K562 (cell line): ENCODE measurements at regions not wholly inside any gene's neighbourhood (a gene's known extent, or its start where the extent isn't known, plus 50 kb on each side); places are given as distances from the start of the nearest gene placed in this dataset.

Experiments used
- TF ChIP-seq, protein P1 (sequence below): fragments of 450-650 bp; IDR thresholded peaks from 2 replicates; pipeline ENCODE4 v1.6.1; 2016; ENCODE audit warnings: mild to moderate bottlenecking, moderate library complexity
- TF ChIP-seq, protein P2 (sequence below): IDR thresholded peaks from 2 replicates; pipeline ENCODE4 v1.6.1; 2014; ENCODE audit warnings: antibody characterized with exemption
- TF ChIP-seq, protein P3 (sequence below): sonication (generic); formaldehyde crosslinking; IDR thresholded peaks from 2 replicates; pipeline ENCODE4 v1.8.0; 2022; ENCODE audit warnings: mild to moderate bottlenecking, missing genetic modification reagents, borderline replicate concordance
- TF ChIP-seq, protein P4 (sequence below): sonication (generic); formaldehyde crosslinking; IDR thresholded peaks from 2 replicates; pipeline ENCODE4 v1.9.0; 2022; ENCODE audit warnings: mild to moderate bottlenecking, missing genetic modification reagents
- TF ChIP-seq, protein P5 (sequence below), 3 experiments: IDR thresholded peaks in 2 of 3; conservative IDR thresholded peaks in 1 of 3; 2 replicates each; pipeline ENCODE4 v1.5.1; 2011 to 2012; ENCODE audit warnings: low read length in 3 of 3, mild to moderate bottlenecking in 3 of 3, control low read depth in 2 of 3, improper control_type of control experiment in 1 of 3, inconsistent platforms in 1 of 3, low read depth in 1 of 3, mixed read lengths in 1 of 3, moderate library complexity in 1 of 3; ENCODE audit not compliant: insufficient read depth in 2 of 3

DNA sequence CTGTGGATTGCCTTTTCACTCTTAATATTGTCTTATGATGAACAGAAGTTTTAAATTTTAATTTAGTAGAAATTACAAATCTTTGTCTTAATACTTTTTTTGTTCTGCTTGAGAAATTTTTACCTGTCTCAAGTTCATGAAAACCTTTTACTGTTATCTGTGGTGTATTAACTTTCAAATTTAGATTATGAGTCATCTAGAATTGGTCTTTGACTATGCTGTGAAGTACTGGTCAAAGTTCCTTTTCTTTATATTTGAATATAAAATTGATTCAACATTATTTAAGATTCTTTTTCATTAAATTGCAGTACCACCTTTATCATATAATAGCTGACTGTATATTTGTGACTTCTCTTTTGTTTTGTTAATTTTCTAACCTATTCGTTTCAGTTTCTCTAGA, 1385.5 kb upstream of the ZEB2 start (continued):
- TF ChIP-seq, protein P1, sequence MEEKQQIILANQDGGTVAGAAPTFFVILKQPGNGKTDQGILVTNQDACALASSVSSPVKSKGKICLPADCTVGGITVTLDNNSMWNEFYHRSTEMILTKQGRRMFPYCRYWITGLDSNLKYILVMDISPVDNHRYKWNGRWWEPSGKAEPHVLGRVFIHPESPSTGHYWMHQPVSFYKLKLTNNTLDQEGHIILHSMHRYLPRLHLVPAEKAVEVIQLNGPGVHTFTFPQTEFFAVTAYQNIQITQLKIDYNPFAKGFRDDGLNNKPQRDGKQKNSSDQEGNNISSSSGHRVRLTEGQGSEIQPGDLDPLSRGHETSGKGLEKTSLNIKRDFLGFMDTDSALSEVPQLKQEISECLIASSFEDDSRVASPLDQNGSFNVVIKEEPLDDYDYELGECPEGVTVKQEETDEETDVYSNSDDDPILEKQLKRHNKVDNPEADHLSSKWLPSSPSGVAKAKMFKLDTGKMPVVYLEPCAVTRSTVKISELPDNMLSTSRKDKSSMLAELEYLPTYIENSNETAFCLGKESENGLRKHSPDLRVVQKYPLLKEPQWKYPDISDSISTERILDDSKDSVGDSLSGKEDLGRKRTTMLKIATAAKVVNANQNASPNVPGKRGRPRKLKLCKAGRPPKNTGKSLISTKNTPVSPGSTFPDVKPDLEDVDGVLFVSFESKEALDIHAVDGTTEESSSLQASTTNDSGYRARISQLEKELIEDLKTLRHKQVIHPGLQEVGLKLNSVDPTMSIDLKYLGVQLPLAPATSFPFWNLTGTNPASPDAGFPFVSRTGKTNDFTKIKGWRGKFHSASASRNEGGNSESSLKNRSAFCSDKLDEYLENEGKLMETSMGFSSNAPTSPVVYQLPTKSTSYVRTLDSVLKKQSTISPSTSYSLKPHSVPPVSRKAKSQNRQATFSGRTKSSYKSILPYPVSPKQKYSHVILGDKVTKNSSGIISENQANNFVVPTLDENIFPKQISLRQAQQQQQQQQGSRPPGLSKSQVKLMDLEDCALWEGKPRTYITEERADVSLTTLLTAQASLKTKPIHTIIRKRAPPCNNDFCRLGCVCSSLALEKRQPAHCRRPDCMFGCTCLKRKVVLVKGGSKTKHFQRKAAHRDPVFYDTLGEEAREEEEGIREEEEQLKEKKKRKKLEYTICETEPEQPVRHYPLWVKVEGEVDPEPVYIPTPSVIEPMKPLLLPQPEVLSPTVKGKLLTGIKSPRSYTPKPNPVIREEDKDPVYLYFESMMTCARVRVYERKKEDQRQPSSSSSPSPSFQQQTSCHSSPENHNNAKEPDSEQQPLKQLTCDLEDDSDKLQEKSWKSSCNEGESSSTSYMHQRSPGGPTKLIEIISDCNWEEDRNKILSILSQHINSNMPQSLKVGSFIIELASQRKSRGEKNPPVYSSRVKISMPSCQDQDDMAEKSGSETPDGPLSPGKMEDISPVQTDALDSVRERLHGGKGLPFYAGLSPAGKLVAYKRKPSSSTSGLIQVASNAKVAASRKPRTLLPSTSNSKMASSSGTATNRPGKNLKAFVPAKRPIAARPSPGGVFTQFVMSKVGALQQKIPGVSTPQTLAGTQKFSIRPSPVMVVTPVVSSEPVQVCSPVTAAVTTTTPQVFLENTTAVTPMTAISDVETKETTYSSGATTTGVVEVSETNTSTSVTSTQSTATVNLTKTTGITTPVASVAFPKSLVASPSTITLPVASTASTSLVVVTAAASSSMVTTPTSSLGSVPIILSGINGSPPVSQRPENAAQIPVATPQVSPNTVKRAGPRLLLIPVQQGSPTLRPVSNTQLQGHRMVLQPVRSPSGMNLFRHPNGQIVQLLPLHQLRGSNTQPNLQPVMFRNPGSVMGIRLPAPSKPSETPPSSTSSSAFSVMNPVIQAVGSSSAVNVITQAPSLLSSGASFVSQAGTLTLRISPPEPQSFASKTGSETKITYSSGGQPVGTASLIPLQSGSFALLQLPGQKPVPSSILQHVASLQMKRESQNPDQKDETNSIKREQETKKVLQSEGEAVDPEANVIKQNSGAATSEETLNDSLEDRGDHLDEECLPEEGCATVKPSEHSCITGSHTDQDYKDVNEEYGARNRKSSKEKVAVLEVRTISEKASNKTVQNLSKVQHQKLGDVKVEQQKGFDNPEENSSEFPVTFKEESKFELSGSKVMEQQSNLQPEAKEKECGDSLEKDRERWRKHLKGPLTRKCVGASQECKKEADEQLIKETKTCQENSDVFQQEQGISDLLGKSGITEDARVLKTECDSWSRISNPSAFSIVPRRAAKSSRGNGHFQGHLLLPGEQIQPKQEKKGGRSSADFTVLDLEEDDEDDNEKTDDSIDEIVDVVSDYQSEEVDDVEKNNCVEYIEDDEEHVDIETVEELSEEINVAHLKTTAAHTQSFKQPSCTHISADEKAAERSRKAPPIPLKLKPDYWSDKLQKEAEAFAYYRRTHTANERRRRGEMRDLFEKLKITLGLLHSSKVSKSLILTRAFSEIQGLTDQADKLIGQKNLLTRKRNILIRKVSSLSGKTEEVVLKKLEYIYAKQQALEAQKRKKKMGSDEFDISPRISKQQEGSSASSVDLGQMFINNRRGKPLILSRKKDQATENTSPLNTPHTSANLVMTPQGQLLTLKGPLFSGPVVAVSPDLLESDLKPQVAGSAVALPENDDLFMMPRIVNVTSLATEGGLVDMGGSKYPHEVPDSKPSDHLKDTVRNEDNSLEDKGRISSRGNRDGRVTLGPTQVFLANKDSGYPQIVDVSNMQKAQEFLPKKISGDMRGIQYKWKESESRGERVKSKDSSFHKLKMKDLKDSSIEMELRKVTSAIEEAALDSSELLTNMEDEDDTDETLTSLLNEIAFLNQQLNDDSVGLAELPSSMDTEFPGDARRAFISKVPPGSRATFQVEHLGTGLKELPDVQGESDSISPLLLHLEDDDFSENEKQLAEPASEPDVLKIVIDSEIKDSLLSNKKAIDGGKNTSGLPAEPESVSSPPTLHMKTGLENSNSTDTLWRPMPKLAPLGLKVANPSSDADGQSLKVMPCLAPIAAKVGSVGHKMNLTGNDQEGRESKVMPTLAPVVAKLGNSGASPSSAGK, result no peak
- TF ChIP-seq, protein P2, sequence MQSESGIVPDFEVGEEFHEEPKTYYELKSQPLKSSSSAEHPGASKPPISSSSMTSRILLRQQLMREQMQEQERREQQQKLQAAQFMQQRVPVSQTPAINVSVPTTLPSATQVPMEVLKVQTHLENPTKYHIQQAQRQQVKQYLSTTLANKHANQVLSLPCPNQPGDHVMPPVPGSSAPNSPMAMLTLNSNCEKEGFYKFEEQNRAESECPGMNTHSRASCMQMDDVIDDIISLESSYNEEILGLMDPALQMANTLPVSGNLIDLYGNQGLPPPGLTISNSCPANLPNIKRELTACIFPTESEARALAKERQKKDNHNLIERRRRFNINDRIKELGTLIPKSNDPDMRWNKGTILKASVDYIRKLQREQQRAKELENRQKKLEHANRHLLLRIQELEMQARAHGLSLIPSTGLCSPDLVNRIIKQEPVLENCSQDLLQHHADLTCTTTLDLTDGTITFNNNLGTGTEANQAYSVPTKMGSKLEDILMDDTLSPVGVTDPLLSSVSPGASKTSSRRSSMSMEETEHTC, result no peak
- TF ChIP-seq, protein P3, sequence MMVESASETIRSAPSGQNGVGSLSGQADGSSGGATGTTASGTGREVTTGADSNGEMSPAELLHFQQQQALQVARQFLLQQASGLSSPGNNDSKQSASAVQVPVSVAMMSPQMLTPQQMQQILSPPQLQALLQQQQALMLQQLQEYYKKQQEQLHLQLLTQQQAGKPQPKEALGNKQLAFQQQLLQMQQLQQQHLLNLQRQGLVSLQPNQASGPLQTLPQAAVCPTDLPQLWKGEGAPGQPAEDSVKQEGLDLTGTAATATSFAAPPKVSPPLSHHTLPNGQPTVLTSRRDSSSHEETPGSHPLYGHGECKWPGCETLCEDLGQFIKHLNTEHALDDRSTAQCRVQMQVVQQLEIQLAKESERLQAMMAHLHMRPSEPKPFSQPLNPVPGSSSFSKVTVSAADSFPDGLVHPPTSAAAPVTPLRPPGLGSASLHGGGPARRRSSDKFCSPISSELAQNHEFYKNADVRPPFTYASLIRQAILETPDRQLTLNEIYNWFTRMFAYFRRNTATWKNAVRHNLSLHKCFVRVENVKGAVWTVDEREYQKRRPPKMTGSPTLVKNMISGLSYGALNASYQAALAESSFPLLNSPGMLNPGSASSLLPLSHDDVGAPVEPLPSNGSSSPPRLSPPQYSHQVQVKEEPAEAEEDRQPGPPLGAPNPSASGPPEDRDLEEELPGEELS (CRISPR knock-in tag), result no peak
- TF ChIP-seq, protein P4, sequence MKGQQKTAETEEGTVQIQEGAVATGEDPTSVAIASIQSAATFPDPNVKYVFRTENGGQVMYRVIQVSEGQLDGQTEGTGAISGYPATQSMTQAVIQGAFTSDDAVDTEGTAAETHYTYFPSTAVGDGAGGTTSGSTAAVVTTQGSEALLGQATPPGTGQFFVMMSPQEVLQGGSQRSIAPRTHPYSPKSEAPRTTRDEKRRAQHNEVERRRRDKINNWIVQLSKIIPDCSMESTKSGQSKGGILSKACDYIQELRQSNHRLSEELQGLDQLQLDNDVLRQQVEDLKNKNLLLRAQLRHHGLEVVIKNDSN (CRISPR knock-in tag), result no peak
- TF ChIP-seq, protein P5, sequence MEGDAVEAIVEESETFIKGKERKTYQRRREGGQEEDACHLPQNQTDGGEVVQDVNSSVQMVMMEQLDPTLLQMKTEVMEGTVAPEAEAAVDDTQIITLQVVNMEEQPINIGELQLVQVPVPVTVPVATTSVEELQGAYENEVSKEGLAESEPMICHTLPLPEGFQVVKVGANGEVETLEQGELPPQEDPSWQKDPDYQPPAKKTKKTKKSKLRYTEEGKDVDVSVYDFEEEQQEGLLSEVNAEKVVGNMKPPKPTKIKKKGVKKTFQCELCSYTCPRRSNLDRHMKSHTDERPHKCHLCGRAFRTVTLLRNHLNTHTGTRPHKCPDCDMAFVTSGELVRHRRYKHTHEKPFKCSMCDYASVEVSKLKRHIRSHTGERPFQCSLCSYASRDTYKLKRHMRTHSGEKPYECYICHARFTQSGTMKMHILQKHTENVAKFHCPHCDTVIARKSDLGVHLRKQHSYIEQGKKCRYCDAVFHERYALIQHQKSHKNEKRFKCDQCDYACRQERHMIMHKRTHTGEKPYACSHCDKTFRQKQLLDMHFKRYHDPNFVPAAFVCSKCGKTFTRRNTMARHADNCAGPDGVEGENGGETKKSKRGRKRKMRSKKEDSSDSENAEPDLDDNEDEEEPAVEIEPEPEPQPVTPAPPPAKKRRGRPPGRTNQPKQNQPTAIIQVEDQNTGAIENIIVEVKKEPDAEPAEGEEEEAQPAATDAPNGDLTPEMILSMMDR (IDR thresholded peaks at IDR 0.05 in 2 of 3, conservative IDR thresholded peaks at IDR 0.05 in 1 of 3; ENCODE audit: insufficient read depth in 2 of 3, low read depth in 1 of 3, low read length in 3 of 3), result no peak
- TF ChIP-seq, all 486 proteins: peak for 0
